Kidney epithelial cell (primary cell): ENCODE measurements at regions not wholly inside any gene's neighbourhood (a gene's known extent, or its start where the extent isn't known, plus 50 kb on each side); places are given as distances from the start of the nearest gene placed in this dataset.

Experiments
- DNase-seq: peaks from one replicate; pipeline ENCODE4 v3.0.0-alpha.2; 2010; ENCODE audit warnings: low read depth
- H3K27me3 ChIP-seq: 2 replicates; pipeline ENCODE4 v1.6.0; 2011; ENCODE audit warnings: low read length; ENCODE audit not compliant: control insufficient read depth, insufficient read depth
- H3K36me3 ChIP-seq: 2 replicates; pipeline ENCODE4 v1.5.1; 2011; ENCODE audit warnings: low read length; ENCODE audit not compliant: control insufficient read depth, insufficient read depth
- H3K4me3 ChIP-seq: 2 replicates; pipeline ENCODE4 v1.5.1; 2011; ENCODE audit warnings: low read depth, mild to moderate bottlenecking, control low read depth, low read length
- CTCF ChIP-seq: IDR thresholded peaks from 2 replicates; pipeline ENCODE4 v1.5.1; 2011; ENCODE audit warnings: mild to moderate bottlenecking, moderate library complexity, low read length, control low read depth, inconsistent platforms; ENCODE audit not compliant: insufficient read depth, poor library complexity, severe bottlenecking

GRCh38 chr14:99347561-99347960 lies 75.6 kb upstream of the BCL11B start:
- Histone ChIP-seq H3K27me3 (no peaks in the 10 kb centered on the region), H3K4me3 (no peak overlapping the region), H3K36me3 (no peaks in the 10 kb centered on the region)
- DNase-seq: no peak
- no peak for TF ChIP-seq CTCF

- H3K27me3 ChIP-seq: no peaks in the 10 kb centered on the region
- no peak overlapping the region for H3K4me3 ChIP-seq
- no peak for DNase-seq
- no peak for TF ChIP-seq CTCF
- no peaks in the 10 kb centered on the region for H3K36me3 ChIP-seq
Observed at GRCh38 chr14:99346470-99347080, 74.6 kb upstream of the BCL11B start.

GRCh38 chr14:99345472-99345871 lies 73.5 kb upstream of the BCL11B start:
- no peaks in the 10 kb centered on the region for H3K27me3 ChIP-seq
- no peaks in the 10 kb centered on the region for H3K36me3 ChIP-seq
- no peak for TF ChIP-seq CTCF
- no peak for DNase-seq
- no peak overlapping the region for H3K4me3 ChIP-seq

GRCh38 chr14:99344051-99344758 lies 72.2 kb upstream of the BCL11B start:
- H3K27me3 ChIP-seq: no peaks in the 10 kb centered on the region
- no peak overlapping the region for H3K4me3 ChIP-seq
- no peak for TF ChIP-seq CTCF

GRCh38 chr14:99342906-99343305 lies 70.9 kb upstream of the BCL11B start:
- TF ChIP-seq CTCF: no peak
- no peak for DNase-seq
- Histone ChIP-seq H3K36me3 (no peaks in the 10 kb centered on the region), H3K4me3 (no peak overlapping the region), H3K27me3 (no peaks in the 10 kb centered on the region)

More at GRCh38 chr14:99344051-99344758, 72.2 kb upstream of the BCL11B start:
- no peaks in the 10 kb centered on the region for H3K36me3 ChIP-seq
- DNase-seq: no peak

GRCh38 chr14:99342204-99342603 lies 70.2 kb upstream of the BCL11B start:
- no peak for TF ChIP-seq CTCF
- H3K4me3 ChIP-seq: no peak overlapping the region
- no peak for DNase-seq
- H3K27me3 ChIP-seq: no peaks in the 10 kb centered on the region
- H3K36me3 ChIP-seq: no peaks in the 10 kb centered on the region
